Mammary epithelial cell (primary cell): ENCODE measurements at regions not wholly inside any gene's neighbourhood (a gene's known extent, or its start where the extent isn't known, plus 50 kb on each side); places are given as distances from the start of the nearest gene placed in this dataset.

Experiments
- EZH2 ChIP-seq: IDR thresholded peaks from 2 replicates; pipeline ENCODE4 v1.6.1; 2012; ENCODE audit warnings: low read length, inconsistent platforms, borderline replicate concordance
- TF ChIP-seq, protein P1 (sequence below), 2 donors: IDR thresholded peaks in 1 of 2; conservative IDR thresholded peaks in 1 of 2; 2 replicates each; pipeline ENCODE4 v1.5.1; 2011 to 2012; ENCODE audit warnings: inconsistent platforms in 2 of 2, low read length in 2 of 2, mild to moderate bottlenecking in 2 of 2, control low read depth in 1 of 2, low read depth in 1 of 2; ENCODE audit not compliant: insufficient read depth in 1 of 2; ENCODE audit errors: extremely low read depth in 1 of 2

DNA sequence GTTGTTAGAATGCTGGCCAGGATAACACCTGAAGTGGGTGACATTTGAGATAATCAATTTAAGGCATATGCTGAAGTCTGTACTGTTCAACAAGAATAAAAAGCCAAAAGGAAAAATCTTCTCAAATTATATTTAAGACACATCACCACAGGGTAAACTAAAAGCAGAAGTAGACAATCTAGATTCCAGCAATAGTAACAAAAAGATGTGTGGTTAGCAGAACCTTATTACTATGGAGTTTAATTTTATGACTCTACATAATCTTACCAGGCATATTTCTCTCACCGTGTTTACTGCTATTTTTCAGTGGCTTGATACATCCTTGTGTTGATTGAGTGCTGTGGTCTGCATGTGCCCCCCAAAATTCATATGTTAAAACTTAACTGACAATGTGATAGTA is 300.4 kb upstream of the ZP4 start:
- TF ChIP-seq, protein P1, sequence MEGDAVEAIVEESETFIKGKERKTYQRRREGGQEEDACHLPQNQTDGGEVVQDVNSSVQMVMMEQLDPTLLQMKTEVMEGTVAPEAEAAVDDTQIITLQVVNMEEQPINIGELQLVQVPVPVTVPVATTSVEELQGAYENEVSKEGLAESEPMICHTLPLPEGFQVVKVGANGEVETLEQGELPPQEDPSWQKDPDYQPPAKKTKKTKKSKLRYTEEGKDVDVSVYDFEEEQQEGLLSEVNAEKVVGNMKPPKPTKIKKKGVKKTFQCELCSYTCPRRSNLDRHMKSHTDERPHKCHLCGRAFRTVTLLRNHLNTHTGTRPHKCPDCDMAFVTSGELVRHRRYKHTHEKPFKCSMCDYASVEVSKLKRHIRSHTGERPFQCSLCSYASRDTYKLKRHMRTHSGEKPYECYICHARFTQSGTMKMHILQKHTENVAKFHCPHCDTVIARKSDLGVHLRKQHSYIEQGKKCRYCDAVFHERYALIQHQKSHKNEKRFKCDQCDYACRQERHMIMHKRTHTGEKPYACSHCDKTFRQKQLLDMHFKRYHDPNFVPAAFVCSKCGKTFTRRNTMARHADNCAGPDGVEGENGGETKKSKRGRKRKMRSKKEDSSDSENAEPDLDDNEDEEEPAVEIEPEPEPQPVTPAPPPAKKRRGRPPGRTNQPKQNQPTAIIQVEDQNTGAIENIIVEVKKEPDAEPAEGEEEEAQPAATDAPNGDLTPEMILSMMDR (conservative IDR thresholded peaks at IDR 0.05 in 1 of 2, IDR thresholded peaks at IDR 0.05 in 1 of 2; ENCODE audit: extremely low read depth in 1 of 2, insufficient read depth in 1 of 2, low read depth in 1 of 2, low read length in 2 of 2) = no peak
- no peak for TF ChIP-seq EZH2
